ENCODE measurements at regions not wholly inside any gene's neighbourhood (a gene's known extent, or its start where the extent isn't known, plus 50 kb on each side); places are given as distances from the start of the nearest gene placed in this dataset.

- H2AFZ ChIP-seq (ENCODE audit: low read length) = no peak overlapping the region
These were observed 81.6 kb downstream of the PHETA1 start for GRCh38 chr12:111287125-111287900.

GRCh38 chr12:111285200-111285599, 83.7 kb downstream of the PHETA1 start:
- no peaks in the 10 kb centered on the region for H3K36me3 ChIP-seq (ENCODE audit: insufficient read depth, low read length)
- DNase-seq (ENCODE audit: insufficient read length, low spot score, missing footprints) = no peak
- no peaks in the 10 kb centered on the region for H3K4me1 ChIP-seq (ENCODE audit: insufficient read depth, low read length)
- no peak overlapping the region for H3K4me2 ChIP-seq (ENCODE audit: insufficient read depth, low read length)
- peaks cover 5% of the 10 kb centered on the region for H3K27me3 ChIP-seq (ENCODE audit: insufficient read depth, low read length)
- no peak overlapping the region for H2AFZ ChIP-seq (ENCODE audit: low read length)
- no peaks in the 10 kb centered on the region for H3K79me2 ChIP-seq (ENCODE audit: insufficient read depth, low read length)
- no peak overlapping the region for H3K27ac ChIP-seq (ENCODE audit: low read depth, low read length)
- no peaks in the 10 kb centered on the region for H3K9me3 ChIP-seq (ENCODE audit: low read depth, low read length)
- TF ChIP-seq CTCF (IDR thresholded peaks at IDR 0.05; ENCODE audit: extremely low read depth, low read depth, low read length) = no peak
- no peak overlapping the region for H3K4me3 ChIP-seq (ENCODE audit: insufficient read depth, low read length)
- no peaks in the 10 kb centered on the region for H4K20me1 ChIP-seq (ENCODE audit: insufficient read depth, low read length)

More at GRCh38 chr12:111287125-111287900, 81.6 kb downstream of the PHETA1 start:
- H3K36me3 ChIP-seq (ENCODE audit: insufficient read depth, low read length) = no peaks in the 10 kb centered on the region
- TF ChIP-seq CTCF (IDR thresholded peaks at IDR 0.05; ENCODE audit: extremely low read depth, low read depth, low read length) = no peak
- H4K20me1 ChIP-seq (ENCODE audit: insufficient read depth, low read length) = no peaks in the 10 kb centered on the region
- H3K27ac ChIP-seq (ENCODE audit: low read depth, low read length) = no peak overlapping the region
- no peaks in the 10 kb centered on the region for H3K4me1 ChIP-seq (ENCODE audit: insufficient read depth, low read length)
- H3K79me2 ChIP-seq (ENCODE audit: insufficient read depth, low read length) = no peaks in the 10 kb centered on the region
- no peak overlapping the region for H3K4me3 ChIP-seq (ENCODE audit: insufficient read depth, low read length)
- H3K9me3 ChIP-seq (ENCODE audit: low read depth, low read length) = no peaks in the 10 kb centered on the region
- no peak overlapping the region for H3K4me2 ChIP-seq (ENCODE audit: insufficient read depth, low read length)
- no peak for DNase-seq (ENCODE audit: insufficient read length, low spot score, missing footprints)
- peaks cover 5% of the 10 kb centered on the region for H3K27me3 ChIP-seq (ENCODE audit: insufficient read depth, low read length)

DNA sequence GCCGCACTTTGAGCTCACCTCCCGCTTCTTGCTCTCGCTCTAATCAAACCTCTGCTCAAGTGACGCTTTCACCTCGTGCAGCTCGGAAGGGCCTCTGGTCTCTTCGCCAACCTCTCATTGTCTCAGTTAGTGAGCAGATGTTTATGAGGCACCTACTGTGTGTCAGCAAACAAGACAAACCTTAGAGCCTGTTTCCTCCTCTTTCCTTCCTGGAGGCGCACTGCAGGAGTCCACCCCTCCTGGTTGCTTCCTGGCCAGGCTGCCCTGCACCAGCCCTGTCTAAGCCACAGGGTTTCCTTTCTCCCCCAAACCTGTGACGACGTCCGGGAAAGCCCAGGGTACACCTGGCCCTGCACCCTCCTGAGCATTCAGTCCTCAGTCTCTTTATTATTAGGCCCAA, 84.2 kb downstream of the PHETA1 start:
- H4K20me1 ChIP-seq (ENCODE audit: insufficient read depth, low read length) = no peaks in the 10 kb centered on the region
- H3K79me2 ChIP-seq (ENCODE audit: insufficient read depth, low read length) = no peaks in the 10 kb centered on the region
- no peaks in the 10 kb centered on the region for H3K36me3 ChIP-seq (ENCODE audit: insufficient read depth, low read length)
- H3K4me3 ChIP-seq (ENCODE audit: insufficient read depth, low read length) = no peak overlapping the region
- DNase-seq (ENCODE audit: insufficient read length, low spot score, missing footprints) = no peak
- no peak overlapping the region for H3K4me2 ChIP-seq (ENCODE audit: insufficient read depth, low read length)
- no peaks in the 10 kb centered on the region for H3K9me3 ChIP-seq (ENCODE audit: low read depth, low read length)
- no peak overlapping the region for H3K27ac ChIP-seq (ENCODE audit: low read depth, low read length)
- no peak for TF ChIP-seq CTCF (IDR thresholded peaks at IDR 0.05; ENCODE audit: extremely low read depth, low read depth, low read length)
- H2AFZ ChIP-seq (ENCODE audit: low read length) = no peak overlapping the region
- no peaks in the 10 kb centered on the region for H3K4me1 ChIP-seq (ENCODE audit: insufficient read depth, low read length)
- peaks cover 5% of the 10 kb centered on the region for H3K27me3 ChIP-seq (ENCODE audit: insufficient read depth, low read length)

- Histone ChIP-seq H3K36me3 (ENCODE audit: insufficient read depth, low read length) (no peaks in the 10 kb centered on the region), H3K79me2 (ENCODE audit: insufficient read depth, low read length) (no peaks in the 10 kb centered on the region), H3K4me2 (ENCODE audit: insufficient read depth, low read length) (no peak overlapping the region), H4K20me1 (ENCODE audit: insufficient read depth, low read length) (no peaks in the 10 kb centered on the region), H3K9me3 (ENCODE audit: low read depth, low read length) (no peaks in the 10 kb centered on the region), H3K4me3 (ENCODE audit: insufficient read depth, low read length) (no peak overlapping the region), H3K27ac (ENCODE audit: low read depth, low read length) (no peak overlapping the region), H3K4me1 (ENCODE audit: insufficient read depth, low read length) (no peaks in the 10 kb centered on the region), H2AFZ (ENCODE audit: low read length) (no peak overlapping the region), H3K27me3 (ENCODE audit: insufficient read depth, low read length) (peaks cover 5% of the 10 kb centered on the region)
- DNase-seq (ENCODE audit: insufficient read length, low spot score, missing footprints) = no peak
- TF ChIP-seq CTCF (IDR thresholded peaks at IDR 0.05; ENCODE audit: extremely low read depth, low read depth, low read length) = no peak
These were observed 84.9 kb downstream of the PHETA1 start for GRCh38 chr12:111283966-111284365.
